ENCODE measurements at regions not wholly inside any gene's neighbourhood (a gene's known extent, or its start where the extent isn't known, plus 50 kb on each side); places are given as distances from the start of the nearest gene placed in this dataset.

GRCh38 chrX:98203800-98204199 lies 1320.1 kb downstream of the RPA4 start (continued):
- TF ChIP-seq ZNF592 (IDR thresholded peaks at IDR 0.05) = no peak
- TF ChIP-seq HOXB6 (CRISPR knock-in tag; IDR thresholded peaks at IDR 0.05; ENCODE audit: borderline replicate concordance) = no peak
- no peak for TF ChIP-seq RFX5 (IDR thresholded peaks at IDR 0.05; ENCODE audit: low read depth, low read length)
- no peak for TF ChIP-seq MGA (IDR thresholded peaks at IDR 0.05)
- no peak for TF ChIP-seq ARID2 (IDR thresholded peaks at IDR 0.05)
